ENCODE measurements at regions not wholly inside any gene's neighbourhood (a gene's known extent, or its start where the extent isn't known, plus 50 kb on each side); places are given as distances from the start of the nearest gene placed in this dataset.

GRCh38 chr11:28820296-28820989 lies 712.3 kb downstream of the METTL15 start:
- Histone ChIP-seq H4K20me1 (ENCODE audit: insufficient read depth, low read length, poor library complexity, severe bottlenecking) (no peaks in the 10 kb centered on the region), H3K36me3 (ENCODE audit: insufficient read depth, low read length) (no peaks in the 10 kb centered on the region), H3K4me2 (ENCODE audit: low read depth, low read length, poor library complexity, severe bottlenecking) (no peak overlapping the region), H3F3A (ENCODE audit: low read depth) (no peaks in the 10 kb centered on the region), H3K9me2 (replicated peaks; ENCODE audit: low read depth, low read length) (0 out of 2 replicates have a peak, but pooled peaks cover 3% of the 10 kb centered on the region), H3K4me3 (ENCODE audit: low read length, poor library complexity, severe bottlenecking) (no peak overlapping the region), H3K9me3 (ENCODE audit: insufficient read depth, low read depth, low read length) (no peaks in the 10 kb centered on the region; the same call in 1 of the 2 replicates), H3K79me2 (ENCODE audit: insufficient read depth, low read length) (no peaks in the 10 kb centered on the region), H3K4me1 (ENCODE audit: insufficient read depth, low read length, poor library complexity, severe bottlenecking) (no peaks in the 10 kb centered on the region), H2AFZ (ENCODE audit: low read length) (no peak overlapping the region), H3K9ac (ENCODE audit: low read depth, low read length, poor library complexity, severe bottlenecking) (no peak overlapping the region), H3K27me3 (ENCODE audit: insufficient read depth, low read length, poor library complexity, severe bottlenecking) (no peaks in the 10 kb centered on the region)
- no peak for TF ChIP-seq CTCF (conservative IDR thresholded peaks at IDR 0.05; ENCODE audit: low read length)
- TF ChIP-seq EZH2phosphoT487 (IDR thresholded peaks at IDR 0.05; ENCODE audit: borderline replicate concordance): no peak

GRCh38 chr11:28819741-28820140 lies 711.6 kb downstream of the METTL15 start:
- H2AFZ ChIP-seq (ENCODE audit: low read length): no peak overlapping the region
- no peaks in the 10 kb centered on the region for H3K27me3 ChIP-seq (ENCODE audit: insufficient read depth, low read length, poor library complexity, severe bottlenecking)
- no peaks in the 10 kb centered on the region for H3F3A ChIP-seq (ENCODE audit: low read depth)
- TF ChIP-seq EZH2phosphoT487 (IDR thresholded peaks at IDR 0.05; ENCODE audit: borderline replicate concordance) (no peak), CTCF (conservative IDR thresholded peaks at IDR 0.05; ENCODE audit: low read length) (no peak)
- no peaks in the 10 kb centered on the region for H3K4me1 ChIP-seq (ENCODE audit: insufficient read depth, low read length, poor library complexity, severe bottlenecking)
- 0 out of 2 replicates have a peak, but pooled peaks cover 3% of the 10 kb centered on the region for H3K9me2 ChIP-seq (replicated peaks; ENCODE audit: low read depth, low read length)
- H4K20me1 ChIP-seq (ENCODE audit: insufficient read depth, low read length, poor library complexity, severe bottlenecking): no peaks in the 10 kb centered on the region
- H3K79me2 ChIP-seq (ENCODE audit: insufficient read depth, low read length): no peaks in the 10 kb centered on the region
- no peak overlapping the region for H3K9ac ChIP-seq (ENCODE audit: low read depth, low read length, poor library complexity, severe bottlenecking)
- H3K9me3 ChIP-seq (ENCODE audit: insufficient read depth, low read depth, low read length): no peaks in the 10 kb centered on the region; the same call in 1 of the 2 replicates
- no peaks in the 10 kb centered on the region for H3K36me3 ChIP-seq (ENCODE audit: insufficient read depth, low read length)
- no peak overlapping the region for H3K4me2 ChIP-seq (ENCODE audit: low read depth, low read length, poor library complexity, severe bottlenecking)
- H3K4me3 ChIP-seq (ENCODE audit: low read length, poor library complexity, severe bottlenecking): no peak overlapping the region

GRCh38 chr11:28815110-28815509 lies 706.9 kb downstream of the METTL15 start:
- H3K36me3 ChIP-seq (ENCODE audit: insufficient read depth, low read length): no peaks in the 10 kb centered on the region
- H3K9me3 ChIP-seq (ENCODE audit: insufficient read depth, low read depth, low read length): no peaks in the 10 kb centered on the region; the same call in 1 of the 2 replicates
- no peaks in the 10 kb centered on the region for H3K9me2 ChIP-seq (replicated peaks; ENCODE audit: low read depth, low read length)
- no peaks in the 10 kb centered on the region for H4K20me1 ChIP-seq (ENCODE audit: insufficient read depth, low read length, poor library complexity, severe bottlenecking)
- no peak overlapping the region for H3K9ac ChIP-seq (ENCODE audit: low read depth, low read length, poor library complexity, severe bottlenecking)
- no peak for TF ChIP-seq EZH2phosphoT487 (IDR thresholded peaks at IDR 0.05; ENCODE audit: borderline replicate concordance)
- no peak for TF ChIP-seq CTCF (conservative IDR thresholded peaks at IDR 0.05; ENCODE audit: low read length)
- H2AFZ ChIP-seq (ENCODE audit: low read length): no peak overlapping the region
- no peaks in the 10 kb centered on the region for H3F3A ChIP-seq (ENCODE audit: low read depth)
- no peak overlapping the region for H3K4me3 ChIP-seq (ENCODE audit: low read length, poor library complexity, severe bottlenecking)
- H3K4me1 ChIP-seq (ENCODE audit: insufficient read depth, low read length, poor library complexity, severe bottlenecking): no peaks in the 10 kb centered on the region
- no peaks in the 10 kb centered on the region for H3K27me3 ChIP-seq (ENCODE audit: insufficient read depth, low read length, poor library complexity, severe bottlenecking)
- no peak overlapping the region for H3K4me2 ChIP-seq (ENCODE audit: low read depth, low read length, poor library complexity, severe bottlenecking)
- H3K79me2 ChIP-seq (ENCODE audit: insufficient read depth, low read length): no peaks in the 10 kb centered on the region

Data from Loucy (cell line).